ENCODE measurements at regions not wholly inside any gene's neighbourhood (a gene's known extent, or its start where the extent isn't known, plus 50 kb on each side); places are given as distances from the start of the nearest gene placed in this dataset.

DNA sequence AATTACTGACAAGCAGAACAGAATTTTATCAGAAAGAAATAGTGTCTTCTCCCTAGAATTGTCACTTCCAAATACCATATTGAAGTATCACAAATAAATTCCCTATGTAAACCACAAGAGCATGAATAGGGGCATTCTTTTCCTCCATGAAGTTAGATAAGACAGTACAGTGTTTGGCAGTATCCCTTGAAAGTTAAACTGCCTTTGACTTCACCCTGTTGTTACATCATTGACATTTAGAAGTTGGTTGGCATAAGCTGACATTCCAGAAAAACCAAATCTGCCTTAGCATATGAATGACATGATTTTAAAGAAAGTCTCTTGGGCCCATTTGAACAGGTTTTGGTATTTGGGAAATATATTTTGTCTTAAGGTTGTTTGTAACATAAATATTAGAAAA, 50.2 kb upstream of the OSR1 start:
- Histone ChIP-seq H3K4me3 (no peak overlapping the region), H3K4me1 (no peaks in the 10 kb centered on the region), H3K27ac (no peak overlapping the region), H3K9me3 (peaks cover 0 to 24% (median 17%) of the 10 kb centered on the region in 8 donors), H3K36me3 (no peaks in the 10 kb centered on the region), H3K27me3 (replicated peaks in 1 of 7) (peaks cover 0 to 15% (median 0%) of the 10 kb centered on the region in 7 donors)
- DNase-seq = no peak
- TF ChIP-seq, protein P1, sequence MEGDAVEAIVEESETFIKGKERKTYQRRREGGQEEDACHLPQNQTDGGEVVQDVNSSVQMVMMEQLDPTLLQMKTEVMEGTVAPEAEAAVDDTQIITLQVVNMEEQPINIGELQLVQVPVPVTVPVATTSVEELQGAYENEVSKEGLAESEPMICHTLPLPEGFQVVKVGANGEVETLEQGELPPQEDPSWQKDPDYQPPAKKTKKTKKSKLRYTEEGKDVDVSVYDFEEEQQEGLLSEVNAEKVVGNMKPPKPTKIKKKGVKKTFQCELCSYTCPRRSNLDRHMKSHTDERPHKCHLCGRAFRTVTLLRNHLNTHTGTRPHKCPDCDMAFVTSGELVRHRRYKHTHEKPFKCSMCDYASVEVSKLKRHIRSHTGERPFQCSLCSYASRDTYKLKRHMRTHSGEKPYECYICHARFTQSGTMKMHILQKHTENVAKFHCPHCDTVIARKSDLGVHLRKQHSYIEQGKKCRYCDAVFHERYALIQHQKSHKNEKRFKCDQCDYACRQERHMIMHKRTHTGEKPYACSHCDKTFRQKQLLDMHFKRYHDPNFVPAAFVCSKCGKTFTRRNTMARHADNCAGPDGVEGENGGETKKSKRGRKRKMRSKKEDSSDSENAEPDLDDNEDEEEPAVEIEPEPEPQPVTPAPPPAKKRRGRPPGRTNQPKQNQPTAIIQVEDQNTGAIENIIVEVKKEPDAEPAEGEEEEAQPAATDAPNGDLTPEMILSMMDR (IDR thresholded peaks at IDR 0.05 in 8 of 11, conservative IDR thresholded peaks at IDR 0.05 in 3 of 11) = no peak
- TF ChIP-seq POLR2A (IDR thresholded peaks at IDR 0.05) (no peak), POLR2AphosphoS5 (IDR thresholded peaks at IDR 0.05) (no peak)
- intact Hi-C loops (cut with DNase I; ENCODE audit: low total_unique reads) = no loop called here
